Activated naive CD4-positive, alpha-beta T cell treated with anti-CD3 and anti-CD28 coated beads, Interleukin-2, amount 50 U/mL, for 24 hours (primary cell): ENCODE measurements at regions not wholly inside any gene's neighbourhood (a gene's known extent, or its start where the extent isn't known, plus 50 kb on each side); places are given as distances from the start of the nearest gene placed in this dataset.
"Not testable (repeated sequence)": the region's sequence is repeated elsewhere in the genome, so short reads cannot be mapped to it uniquely, and the experiment has no call there.

Experiments used
- H3K27ac Mint-ChIP-seq: one replicate; pipeline ENCODE4 v1.8.0; 2021; ENCODE audit warnings: mild to moderate bottlenecking, mixed read lengths
- H3K27me3 Mint-ChIP-seq: one replicate; pipeline ENCODE4 v1.8.0; 2021; ENCODE audit warnings: mixed read lengths
- H3K36me3 Mint-ChIP-seq: one replicate; pipeline ENCODE4 v1.8.0; 2021; ENCODE audit warnings: mixed read lengths
- H3K4me1 Mint-ChIP-seq: one replicate; pipeline ENCODE4 v1.8.0; 2021; ENCODE audit warnings: mixed read lengths
- H3K4me3 Mint-ChIP-seq: one replicate; pipeline ENCODE4 v1.8.0; 2021; ENCODE audit warnings: mild to moderate bottlenecking, mixed read lengths
- H3K9me3 Mint-ChIP-seq: one replicate; pipeline ENCODE4 v1.8.0; 2021; ENCODE audit warnings: mixed read lengths

DNA sequence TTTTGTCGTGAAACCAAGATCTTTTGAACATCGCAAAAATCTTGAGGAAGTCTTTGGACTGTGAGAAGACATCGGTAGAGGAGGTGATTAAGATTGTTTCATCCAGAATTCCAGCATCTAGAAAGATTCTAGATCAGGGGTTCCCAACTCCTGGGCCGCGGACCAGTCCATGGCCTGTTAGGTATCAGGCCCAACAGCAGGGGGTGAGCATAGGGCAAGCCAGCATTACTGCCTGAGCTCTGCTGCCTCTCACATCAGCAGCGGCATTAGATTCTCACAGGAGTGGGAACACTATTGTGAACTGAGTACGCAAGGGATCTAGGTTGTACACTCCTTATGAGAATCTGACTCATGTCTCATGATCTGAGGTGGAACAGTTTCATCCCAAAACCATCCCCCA, 600.6 kb upstream of the CDH11 start:
- H3K4me1 Mint-ChIP-seq: no peaks in the 10 kb centered on the region
- H3K4me3 Mint-ChIP-seq: no peak overlapping the region
- H3K27ac Mint-ChIP-seq: no peak overlapping the region
- no peaks in the 10 kb centered on the region for H3K9me3 Mint-ChIP-seq
- no peaks in the 10 kb centered on the region for H3K27me3 Mint-ChIP-seq
- no peaks in the 10 kb centered on the region for H3K36me3 Mint-ChIP-seq

DNA sequence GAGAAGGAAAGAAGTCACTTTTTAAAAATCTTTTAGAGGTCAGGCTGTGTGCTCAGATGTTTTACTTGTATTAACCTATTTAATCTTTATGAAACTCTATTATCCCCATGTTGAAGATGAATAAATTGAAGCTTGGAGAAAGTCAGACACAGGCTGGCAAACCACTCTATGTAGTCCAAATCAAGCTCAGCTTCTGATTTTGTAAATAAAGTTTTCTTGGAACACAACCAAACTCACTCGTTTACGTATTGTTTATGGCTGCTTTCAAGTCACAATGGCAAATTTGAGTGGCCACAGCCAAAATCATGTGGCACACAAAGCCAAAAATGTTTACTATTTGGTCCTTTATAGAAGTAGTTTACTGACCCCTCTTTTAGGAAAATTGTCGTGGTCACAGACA, 596.0 kb upstream of the CDH11 start:
- no peak overlapping the region for H3K4me3 Mint-ChIP-seq
- H3K36me3 Mint-ChIP-seq: no peaks in the 10 kb centered on the region
- H3K9me3 Mint-ChIP-seq: no peaks in the 10 kb centered on the region
- no peaks in the 10 kb centered on the region for H3K4me1 Mint-ChIP-seq
- H3K27me3 Mint-ChIP-seq: peaks cover 2% of the 10 kb centered on the region
- no peak overlapping the region for H3K27ac Mint-ChIP-seq

DNA sequence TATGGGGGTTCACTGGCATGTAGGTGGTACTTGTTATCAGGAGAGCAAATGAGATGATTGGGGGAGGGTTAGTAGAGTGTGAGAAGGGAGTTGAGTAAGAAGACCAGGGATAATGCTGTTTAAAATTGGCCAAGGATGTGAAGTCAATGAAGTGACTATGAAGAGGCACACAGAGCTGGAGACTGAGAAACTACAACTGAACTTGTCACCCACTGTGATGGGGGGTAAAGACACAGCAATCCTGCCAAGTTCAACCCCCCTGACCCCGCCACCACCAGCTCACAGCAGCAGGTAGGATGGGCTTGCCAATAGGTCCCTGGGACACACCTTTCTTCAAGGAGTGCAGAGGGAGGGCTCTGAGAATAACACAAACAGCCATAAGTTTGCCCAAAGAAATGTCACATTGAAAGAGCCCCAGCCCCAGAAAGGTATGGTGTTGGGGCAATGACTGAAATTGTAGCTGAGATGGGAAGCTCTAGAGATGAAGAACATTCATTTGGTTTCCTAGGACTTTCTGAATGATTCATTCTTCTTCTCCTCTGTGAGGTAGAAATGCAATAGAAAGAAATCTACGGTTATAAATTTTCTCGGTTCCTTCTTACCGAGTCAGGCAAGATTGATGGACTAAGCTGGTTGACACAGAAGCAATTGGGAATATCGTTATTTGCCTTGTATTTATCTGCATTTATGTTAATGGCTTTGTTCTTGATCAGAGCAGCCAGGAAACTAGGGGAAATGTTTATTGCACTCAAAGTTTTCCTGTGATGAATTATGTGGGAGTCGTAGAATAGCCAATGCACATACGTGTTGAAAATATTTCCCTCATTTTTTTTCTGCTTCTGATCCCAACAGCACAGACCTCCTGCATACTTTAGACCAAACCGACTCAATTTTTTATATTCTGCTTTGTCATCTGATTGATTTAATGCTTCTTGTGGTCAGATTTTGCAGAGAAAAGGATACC, 595.2 kb upstream of the CDH11 start:
- no peak overlapping the region for H3K27ac Mint-ChIP-seq
- no peaks in the 10 kb centered on the region for H3K4me1 Mint-ChIP-seq
- peaks cover 2% of the 10 kb centered on the region for H3K27me3 Mint-ChIP-seq
- no peak overlapping the region for H3K4me3 Mint-ChIP-seq
- H3K9me3 Mint-ChIP-seq: no peaks in the 10 kb centered on the region
- no peaks in the 10 kb centered on the region for H3K36me3 Mint-ChIP-seq

DNA sequence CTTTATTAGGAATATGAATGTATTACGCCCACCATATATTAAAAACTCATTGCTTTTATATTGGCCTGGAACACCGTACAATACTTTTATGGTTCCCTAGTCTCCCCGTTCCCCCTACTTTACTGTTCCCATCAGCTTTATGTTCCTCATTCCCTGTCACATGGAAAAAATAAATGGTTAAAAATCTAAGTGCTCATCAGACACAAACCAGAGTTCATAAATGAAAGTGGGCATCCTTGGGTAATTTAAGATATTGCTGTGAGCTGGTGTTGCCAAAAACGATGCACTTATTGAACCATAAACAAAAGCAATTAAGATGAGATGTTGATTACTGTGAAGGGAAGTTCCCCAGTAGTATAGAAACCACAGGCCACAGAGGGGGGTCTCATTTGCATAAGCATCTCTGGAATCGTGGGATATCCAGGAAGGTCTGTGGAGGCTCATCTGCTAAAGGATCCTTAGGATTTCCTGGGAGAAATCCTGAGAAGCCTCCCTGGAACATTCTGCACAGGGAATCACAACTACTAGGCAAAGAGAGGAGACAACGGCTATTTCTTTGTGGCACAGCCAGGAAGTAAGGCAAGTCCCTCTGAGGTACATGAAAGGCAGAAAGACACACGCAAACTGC, 591.4 kb upstream of the CDH11 start:
- peaks cover 2% of the 10 kb centered on the region for H3K27me3 Mint-ChIP-seq
- H3K4me1 Mint-ChIP-seq: no peaks in the 10 kb centered on the region
- no peak overlapping the region for H3K4me3 Mint-ChIP-seq
- no peak overlapping the region for H3K27ac Mint-ChIP-seq
- H3K36me3 Mint-ChIP-seq: no peaks in the 10 kb centered on the region
- H3K9me3 Mint-ChIP-seq: no peaks in the 10 kb centered on the region

DNA sequence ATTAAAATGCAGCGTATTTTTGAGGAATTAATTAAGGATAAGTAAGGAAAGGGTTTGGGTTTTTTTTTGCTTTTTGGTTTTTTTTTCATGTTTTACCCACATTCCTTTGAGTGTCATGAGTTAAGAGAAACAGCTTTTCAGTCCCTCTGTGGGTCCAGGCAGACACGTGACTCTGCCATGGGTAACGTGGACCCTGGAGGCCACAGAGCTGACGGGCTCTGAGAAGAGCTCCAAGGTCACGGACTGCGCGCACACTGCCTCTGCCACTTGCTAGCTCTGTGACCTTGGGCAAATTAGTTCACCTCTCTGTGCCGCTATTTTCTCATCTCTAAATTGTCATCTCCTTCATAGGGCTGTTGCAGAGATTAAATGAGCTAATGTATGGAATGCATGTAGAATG, 588.2 kb upstream of the CDH11 start:
- Mint-ChIP-seq H3K27me3 (peaks cover 2% of the 10 kb centered on the region), H3K9me3 (no peaks in the 10 kb centered on the region), H3K27ac (no peak overlapping the region), H3K4me3 (no peak overlapping the region), H3K36me3 (no peaks in the 10 kb centered on the region), H3K4me1 (no peaks in the 10 kb centered on the region)

DNA sequence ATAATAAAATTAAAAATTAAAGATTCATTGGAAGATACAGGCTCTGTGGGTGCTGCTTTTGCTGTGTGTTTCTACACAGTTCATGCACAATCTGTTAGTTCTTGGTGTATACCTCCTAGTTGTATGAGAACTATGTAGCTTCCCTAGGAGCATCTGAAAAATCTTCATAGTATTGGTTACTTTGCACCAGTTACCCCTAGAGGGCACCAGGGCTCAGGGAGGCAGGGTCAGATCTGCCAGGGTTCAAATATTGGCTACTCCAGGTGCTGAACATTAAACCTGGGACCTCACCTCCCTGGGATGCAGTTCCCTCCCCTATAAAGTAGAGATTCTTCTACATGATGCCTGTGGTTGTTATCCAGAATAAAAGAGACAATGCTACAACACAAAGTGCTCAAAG, 583.0 kb upstream of the CDH11 start:
- H3K4me3 Mint-ChIP-seq: no peak overlapping the region
- H3K9me3 Mint-ChIP-seq: no peaks in the 10 kb centered on the region
- H3K4me1 Mint-ChIP-seq: no peaks in the 10 kb centered on the region
- no peak overlapping the region for H3K27ac Mint-ChIP-seq
- no peaks in the 10 kb centered on the region for H3K27me3 Mint-ChIP-seq
- H3K36me3 Mint-ChIP-seq: no peaks in the 10 kb centered on the region

DNA sequence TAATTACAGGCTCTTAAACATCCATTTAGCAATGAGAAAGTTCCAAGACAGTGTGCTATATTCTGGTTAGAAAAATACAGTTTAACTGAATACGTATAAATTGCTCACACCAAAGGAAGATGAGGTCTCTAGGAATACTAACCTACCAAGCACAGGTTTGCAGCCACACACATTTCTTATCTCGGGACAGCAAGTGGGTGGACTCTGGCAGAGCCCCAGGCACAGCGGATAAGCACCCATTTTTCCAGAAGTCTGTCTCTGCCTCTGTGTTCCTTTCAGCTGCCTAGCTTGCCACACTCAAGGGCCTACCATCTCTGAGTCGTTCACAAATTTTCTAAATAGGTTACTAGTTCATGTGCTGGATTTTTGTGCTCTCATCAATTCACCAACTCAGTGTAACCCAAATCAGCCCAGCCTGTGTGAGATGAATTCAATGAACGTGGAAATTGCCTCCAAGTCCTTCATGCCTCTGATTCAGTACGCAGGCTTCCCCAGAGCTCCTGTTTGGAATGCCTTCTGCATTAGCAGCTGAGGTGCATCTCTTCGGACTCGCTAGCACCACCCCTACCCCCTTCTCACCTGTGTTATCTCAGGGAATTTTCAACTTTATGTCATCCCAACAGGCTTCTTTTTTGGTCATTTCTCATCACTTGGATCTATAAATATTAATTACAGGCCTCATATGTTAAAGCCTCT, 581.0 kb upstream of the CDH11 start:
- no peaks in the 10 kb centered on the region for H3K36me3 Mint-ChIP-seq
- H3K27me3 Mint-ChIP-seq: no peaks in the 10 kb centered on the region
- no peaks in the 10 kb centered on the region for H3K4me1 Mint-ChIP-seq
- H3K9me3 Mint-ChIP-seq: no peaks in the 10 kb centered on the region
- no peak overlapping the region for H3K4me3 Mint-ChIP-seq
- H3K27ac Mint-ChIP-seq: no peak overlapping the region

DNA sequence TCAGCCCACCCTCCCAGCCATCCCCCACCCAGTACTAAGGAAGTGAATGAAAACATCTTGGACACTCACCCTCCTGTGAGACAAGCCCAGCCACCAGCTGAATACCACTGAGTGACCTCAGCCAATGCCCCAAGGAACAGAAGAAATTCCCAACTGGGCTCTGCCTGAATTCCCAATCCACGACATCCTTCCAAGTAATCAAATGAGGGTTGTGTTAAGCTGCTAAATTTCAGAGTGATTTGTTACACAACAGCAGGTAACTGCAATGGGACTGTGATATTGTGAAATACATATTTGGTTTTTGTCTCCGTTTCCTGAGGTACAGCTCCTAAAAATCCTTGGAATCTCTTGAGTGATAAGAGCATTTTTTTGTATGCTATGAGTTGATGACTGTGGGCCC, 578.7 kb upstream of the CDH11 start:
- no peak overlapping the region for H3K4me3 Mint-ChIP-seq
- H3K9me3 Mint-ChIP-seq: no peaks in the 10 kb centered on the region
- no peaks in the 10 kb centered on the region for H3K36me3 Mint-ChIP-seq
- H3K4me1 Mint-ChIP-seq: no peaks in the 10 kb centered on the region
- no peak overlapping the region for H3K27ac Mint-ChIP-seq
- no peaks in the 10 kb centered on the region for H3K27me3 Mint-ChIP-seq

DNA sequence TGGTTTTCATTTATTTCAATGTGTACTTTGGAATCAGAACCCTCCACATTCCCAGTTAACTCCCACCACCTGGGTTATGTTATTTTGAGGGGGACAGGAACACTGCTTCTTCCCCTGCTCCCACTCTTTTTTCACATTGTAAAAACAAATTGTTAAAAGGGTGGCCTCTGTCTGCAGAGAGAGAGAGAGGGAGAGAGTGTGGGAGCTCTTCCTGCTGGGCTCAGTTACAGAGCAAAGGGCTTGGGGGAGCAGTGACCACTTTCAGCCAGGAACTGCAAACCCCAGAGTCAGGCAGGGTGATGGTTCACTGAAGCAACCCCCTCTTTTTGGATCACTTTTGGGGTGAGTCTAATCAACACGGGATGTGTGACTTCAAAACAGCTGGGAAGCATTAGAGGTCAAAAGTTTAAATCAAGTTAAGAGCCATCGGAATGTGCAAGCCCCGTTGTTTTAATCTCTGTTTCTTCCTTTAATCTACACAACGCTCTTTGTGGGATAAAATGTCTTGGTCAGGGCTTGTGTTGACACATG, 577.0 kb upstream of the CDH11 start:
- H3K4me1 Mint-ChIP-seq: no peaks in the 10 kb centered on the region
- H3K27ac Mint-ChIP-seq: no peak overlapping the region
- H3K4me3 Mint-ChIP-seq: no peak overlapping the region
- H3K9me3 Mint-ChIP-seq: no peaks in the 10 kb centered on the region
- no peaks in the 10 kb centered on the region for H3K36me3 Mint-ChIP-seq
- no peaks in the 10 kb centered on the region for H3K27me3 Mint-ChIP-seq

DNA sequence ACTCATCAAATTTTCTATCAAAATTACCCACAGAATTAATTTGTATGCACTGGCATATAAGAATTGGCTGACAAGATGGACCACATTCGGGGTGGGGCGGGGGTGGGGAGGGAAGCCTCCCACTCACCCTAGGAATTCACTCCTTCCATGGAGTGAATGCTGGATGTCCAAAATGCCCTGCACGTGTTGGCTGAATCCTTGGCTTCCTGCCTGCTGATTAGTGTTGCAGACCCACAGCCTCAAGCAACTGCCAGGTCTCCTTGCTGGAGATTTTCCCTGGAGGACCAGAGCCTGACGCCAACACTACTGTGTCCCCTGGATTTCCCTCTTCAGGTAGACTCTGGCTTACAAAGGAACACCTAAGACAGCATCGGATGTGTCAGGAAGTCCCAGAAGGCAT, 575.7 kb upstream of the CDH11 start:
- H3K36me3 Mint-ChIP-seq: no peaks in the 10 kb centered on the region
- no peaks in the 10 kb centered on the region for H3K4me1 Mint-ChIP-seq
- no peak overlapping the region for H3K4me3 Mint-ChIP-seq
- no peak overlapping the region for H3K27ac Mint-ChIP-seq
- H3K9me3 Mint-ChIP-seq: no peaks in the 10 kb centered on the region
- no peaks in the 10 kb centered on the region for H3K27me3 Mint-ChIP-seq

DNA sequence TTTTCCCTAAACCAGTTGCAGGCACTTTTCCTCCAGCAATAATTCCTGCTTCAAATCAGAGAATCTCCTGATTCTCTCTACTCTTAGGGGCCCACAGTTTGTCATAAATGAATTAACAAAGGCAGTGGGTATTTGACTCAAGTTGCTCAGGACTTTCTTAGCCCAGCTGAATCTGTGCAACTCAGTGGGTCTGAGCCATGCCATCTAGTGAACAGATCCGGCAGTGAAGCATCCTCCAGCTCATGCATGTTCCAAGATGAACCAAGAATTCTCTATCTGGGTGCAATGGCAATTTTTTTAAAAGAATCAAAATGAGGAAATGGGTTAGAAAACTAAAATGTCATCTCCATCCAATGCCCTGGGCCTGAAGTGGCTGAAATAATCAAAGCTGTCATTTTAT, 575.2 kb upstream of the CDH11 start:
- Mint-ChIP-seq H3K36me3 (no peaks in the 10 kb centered on the region), H3K4me3 (no peak overlapping the region), H3K9me3 (no peaks in the 10 kb centered on the region), H3K4me1 (no peaks in the 10 kb centered on the region), H3K27me3 (no peaks in the 10 kb centered on the region), H3K27ac (no peak overlapping the region)

DNA sequence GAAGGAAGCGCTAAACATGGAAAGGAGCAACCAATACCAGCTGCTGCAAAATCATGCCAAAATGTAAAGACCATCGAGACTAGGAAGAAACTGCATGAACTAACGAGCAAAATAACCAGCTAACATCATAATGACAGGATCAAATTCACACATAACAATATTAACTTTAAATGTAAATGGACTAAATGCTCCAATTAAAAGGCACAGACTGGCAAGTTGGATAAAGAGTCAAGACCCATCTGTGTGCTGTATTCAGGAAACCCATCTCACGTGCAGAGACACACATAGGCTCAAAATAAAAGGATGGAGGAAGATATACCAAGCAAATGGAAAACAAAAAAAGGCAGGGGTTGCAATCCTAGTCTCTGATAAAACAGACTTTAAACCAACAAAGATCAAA, 570.0 kb upstream of the CDH11 start:
- not testable (repeated sequence) for H3K36me3 Mint-ChIP-seq, H3K27me3 Mint-ChIP-seq, H3K27ac Mint-ChIP-seq, H3K9me3 Mint-ChIP-seq, H3K4me3 Mint-ChIP-seq, H3K4me1 Mint-ChIP-seq

DNA sequence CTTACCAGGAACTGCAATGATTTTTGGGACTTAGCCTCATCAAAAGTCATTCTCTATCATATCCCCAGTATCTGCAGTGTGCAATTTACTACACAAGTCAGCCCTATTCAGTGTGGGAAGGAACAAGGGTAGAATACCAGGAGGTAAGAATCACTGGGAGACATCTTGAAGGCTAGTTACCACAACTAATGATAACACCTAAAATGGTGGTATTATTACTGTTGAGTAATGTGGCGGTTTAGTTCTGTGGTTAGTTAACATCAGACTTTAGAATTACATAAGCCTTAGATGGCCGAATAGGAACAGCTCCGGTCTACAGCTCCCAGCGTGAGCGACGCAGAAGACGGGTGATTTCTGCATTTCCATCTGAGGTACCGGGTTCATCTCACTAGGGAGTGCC, 567.9 kb upstream of the CDH11 start:
- Mint-ChIP-seq H3K27me3 (no peaks in the 10 kb centered on the region), H3K4me1 (no peaks in the 10 kb centered on the region), H3K4me3 (no peak overlapping the region), H3K36me3 (no peaks in the 10 kb centered on the region), H3K9me3 (no peaks in the 10 kb centered on the region), H3K27ac (no peak overlapping the region)

DNA sequence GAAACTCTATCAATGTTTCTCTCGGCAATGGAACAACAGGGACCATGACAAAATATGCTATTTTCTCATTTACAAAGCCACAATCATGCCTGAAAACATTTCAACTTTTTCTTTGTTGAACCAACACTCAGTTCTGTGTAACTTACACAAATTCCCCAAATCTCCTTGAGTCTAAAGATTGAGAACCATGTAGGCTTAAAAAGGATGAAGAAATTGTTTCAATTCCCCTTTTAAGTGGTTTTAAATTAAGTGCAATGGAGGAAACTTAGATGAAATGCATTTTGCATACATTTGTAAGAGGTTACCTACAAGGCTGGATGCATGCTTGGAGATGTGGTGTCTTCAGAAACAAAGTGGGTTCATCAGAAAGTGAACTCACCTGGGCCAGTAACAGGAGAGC, 566.4 kb upstream of the CDH11 start:
- Mint-ChIP-seq H3K4me1 (no peaks in the 10 kb centered on the region), H3K27me3 (no peaks in the 10 kb centered on the region), H3K36me3 (peaks cover under 1% of the 10 kb centered on the region), H3K4me3 (no peak overlapping the region), H3K9me3 (peaks cover 3% of the 10 kb centered on the region), H3K27ac (no peak overlapping the region)

DNA sequence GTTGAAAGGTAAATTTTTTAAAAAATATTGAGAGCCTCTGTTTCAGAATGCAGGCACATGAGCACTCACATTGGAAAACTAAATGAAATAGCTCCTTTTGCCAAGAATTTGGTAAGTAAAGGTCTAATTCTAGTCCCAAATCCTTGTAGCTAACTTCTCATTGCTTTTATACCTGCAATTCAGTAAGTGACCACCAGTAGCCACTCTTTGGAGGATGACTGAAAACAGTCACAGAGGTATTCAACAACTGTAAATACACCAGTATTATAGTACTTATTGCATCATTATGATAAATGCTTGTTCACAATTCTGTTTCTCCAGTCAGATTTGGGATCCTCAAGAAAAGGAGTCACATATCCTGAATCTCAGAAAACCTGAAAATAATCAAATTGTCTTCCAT, 562.4 kb upstream of the CDH11 start:
- H3K9me3 Mint-ChIP-seq: peaks cover 16% of the 10 kb centered on the region

DNA sequence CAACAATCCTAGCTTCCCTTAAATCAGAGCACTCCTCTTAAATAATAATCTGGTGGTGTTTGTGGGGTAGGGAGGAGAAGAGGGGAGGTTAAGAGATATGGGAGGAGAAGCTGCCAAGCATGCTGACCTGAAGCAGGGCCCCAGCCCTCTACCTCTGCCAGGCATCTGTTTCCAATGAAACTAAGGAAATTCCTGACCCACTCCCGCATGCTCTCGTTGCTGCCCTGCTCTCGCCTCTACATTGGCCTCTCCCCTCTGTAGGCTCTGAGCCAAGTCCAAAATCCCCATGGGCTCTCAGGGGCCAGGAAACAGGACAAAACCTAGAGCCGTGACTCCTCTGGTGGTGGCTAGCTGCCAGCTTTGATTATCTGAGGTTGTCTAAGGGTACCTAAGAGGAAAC, 559.5 kb upstream of the CDH11 start:
- peaks cover 26% of the 10 kb centered on the region for H3K9me3 Mint-ChIP-seq
- no peak overlapping the region for H3K4me3 Mint-ChIP-seq
- peaks cover 3% of the 10 kb centered on the region for H3K36me3 Mint-ChIP-seq
- no peaks in the 10 kb centered on the region for H3K27me3 Mint-ChIP-seq
- no peak overlapping the region for H3K27ac Mint-ChIP-seq
- H3K4me1 Mint-ChIP-seq: no peaks in the 10 kb centered on the region

More for the DNA sequence above, 562.4 kb upstream of the CDH11 start:
- H3K4me3 Mint-ChIP-seq: no peak overlapping the region
- peaks cover 3% of the 10 kb centered on the region for H3K36me3 Mint-ChIP-seq
- no peak overlapping the region for H3K27ac Mint-ChIP-seq
- H3K27me3 Mint-ChIP-seq: no peaks in the 10 kb centered on the region
- H3K4me1 Mint-ChIP-seq: no peaks in the 10 kb centered on the region
